Chondrocyte (in vitro differentiated cells): ENCODE measurements at regions not wholly inside any gene's neighbourhood (a gene's known extent, or its start where the extent isn't known, plus 50 kb on each side); places are given as distances from the start of the nearest gene placed in this dataset.

Experiments used
- DNase-seq: peaks from one replicate; pipeline ENCODE4 v3.0.0; 2021; ENCODE audit warnings: mixed read lengths, low spot score
- H3K27ac Mint-ChIP-seq: one replicate; pipeline ENCODE4 v1.8.0; 2021; ENCODE audit warnings: mild to moderate bottlenecking, moderate library complexity, mixed read lengths; ENCODE audit not compliant: unreplicated experiment
- H3K27me3 Mint-ChIP-seq: 2 replicates; pipeline ENCODE4 v1.8.0; 2021; ENCODE audit warnings: low read depth, mixed read lengths
- H3K36me3 Mint-ChIP-seq: 2 replicates; pipeline ENCODE4 v1.8.0; 2021; ENCODE audit warnings: low read depth, mixed read lengths
- H3K4me1 Mint-ChIP-seq: 2 replicates; pipeline ENCODE4 v1.8.0; 2021; ENCODE audit warnings: low read depth, mild to moderate bottlenecking, mixed read lengths
- H3K4me3 Mint-ChIP-seq: one replicate; pipeline ENCODE4 v1.8.0; 2021; ENCODE audit warnings: mild to moderate bottlenecking, moderate library complexity, mixed read lengths; ENCODE audit not compliant: unreplicated experiment
- H3K9me3 Mint-ChIP-seq: 2 replicates; pipeline ENCODE4 v1.8.0; 2021; ENCODE audit warnings: low read depth, mixed read lengths
- TF ChIP-seq, protein P1 (sequence below): fragments of 200-600 bp; sonication (generic); IDR thresholded peaks from 2 replicates; pipeline ENCODE4 v1.5.0; 2021; ENCODE audit warnings: antibody characterized with exemption, mild to moderate bottlenecking, moderate library complexity

- TF ChIP-seq, protein P1, sequence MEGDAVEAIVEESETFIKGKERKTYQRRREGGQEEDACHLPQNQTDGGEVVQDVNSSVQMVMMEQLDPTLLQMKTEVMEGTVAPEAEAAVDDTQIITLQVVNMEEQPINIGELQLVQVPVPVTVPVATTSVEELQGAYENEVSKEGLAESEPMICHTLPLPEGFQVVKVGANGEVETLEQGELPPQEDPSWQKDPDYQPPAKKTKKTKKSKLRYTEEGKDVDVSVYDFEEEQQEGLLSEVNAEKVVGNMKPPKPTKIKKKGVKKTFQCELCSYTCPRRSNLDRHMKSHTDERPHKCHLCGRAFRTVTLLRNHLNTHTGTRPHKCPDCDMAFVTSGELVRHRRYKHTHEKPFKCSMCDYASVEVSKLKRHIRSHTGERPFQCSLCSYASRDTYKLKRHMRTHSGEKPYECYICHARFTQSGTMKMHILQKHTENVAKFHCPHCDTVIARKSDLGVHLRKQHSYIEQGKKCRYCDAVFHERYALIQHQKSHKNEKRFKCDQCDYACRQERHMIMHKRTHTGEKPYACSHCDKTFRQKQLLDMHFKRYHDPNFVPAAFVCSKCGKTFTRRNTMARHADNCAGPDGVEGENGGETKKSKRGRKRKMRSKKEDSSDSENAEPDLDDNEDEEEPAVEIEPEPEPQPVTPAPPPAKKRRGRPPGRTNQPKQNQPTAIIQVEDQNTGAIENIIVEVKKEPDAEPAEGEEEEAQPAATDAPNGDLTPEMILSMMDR: no peak
- H3K9me3 Mint-ChIP-seq: peaks cover 7% of the 10 kb centered on the region
- no peak for DNase-seq
These were observed 346.4 kb upstream of the TMEM229A start for GRCh38 chr7:124379296-124379695.

DNA sequence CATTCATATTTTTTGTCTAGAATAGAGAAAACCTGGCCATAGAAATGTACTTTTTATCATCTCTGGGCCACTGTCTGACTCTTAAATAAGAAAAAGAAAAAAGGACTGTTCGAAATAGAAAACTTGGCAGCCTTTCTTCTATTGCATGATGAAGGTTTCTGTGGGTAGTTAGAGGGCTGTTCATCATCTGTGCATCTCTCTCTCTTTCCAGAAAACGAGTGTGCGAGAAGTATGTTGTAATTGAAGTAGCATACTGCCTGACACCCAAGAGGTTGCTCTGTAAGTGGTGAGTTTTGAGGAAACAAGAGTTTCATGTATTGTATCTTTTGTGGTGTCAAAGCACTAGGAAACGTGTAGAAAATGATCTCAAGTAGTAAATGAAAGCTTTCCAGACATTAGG is 343.2 kb upstream of the TMEM229A start:
- TF ChIP-seq, protein P1: no peak

More at GRCh38 chr7:124379296-124379695, 346.4 kb upstream of the TMEM229A start:
- no peaks in the 10 kb centered on the region for H3K36me3 Mint-ChIP-seq
- no peak overlapping the region for H3K27ac Mint-ChIP-seq
- H3K27me3 Mint-ChIP-seq: no peaks in the 10 kb centered on the region
- no peaks in the 10 kb centered on the region for H3K4me1 Mint-ChIP-seq
- no peak overlapping the region for H3K4me3 Mint-ChIP-seq

DNA sequence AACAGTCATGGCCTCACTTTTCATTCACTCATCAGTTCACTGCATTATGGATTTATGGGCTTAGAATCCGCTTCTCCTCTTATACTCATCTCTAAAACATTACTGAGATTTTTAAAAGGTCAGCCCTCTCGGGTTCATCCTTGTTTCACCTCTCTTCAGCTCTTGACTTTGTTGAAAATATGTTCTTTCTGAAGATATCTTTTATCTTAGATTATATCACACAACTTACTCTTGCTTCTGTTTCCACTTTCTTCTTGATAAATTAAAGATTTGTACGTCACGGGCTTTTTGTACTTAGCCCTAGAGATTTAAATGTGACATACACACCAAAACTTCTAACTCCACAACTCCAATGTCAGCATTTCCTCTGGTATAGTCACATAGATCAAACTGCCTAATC is 342.5 kb upstream of the TMEM229A start:
- Mint-ChIP-seq H3K27ac (no peak overlapping the region), H3K36me3 (no peaks in the 10 kb centered on the region), H3K9me3 (no peaks in the 10 kb centered on the region), H3K4me3 (no peak overlapping the region), H3K4me1 (no peaks in the 10 kb centered on the region), H3K27me3 (no peaks in the 10 kb centered on the region)
- no peak for DNase-seq
- TF ChIP-seq, protein P1: no peak

More for the DNA sequence above, 343.2 kb upstream of the TMEM229A start:
- no peak for DNase-seq
- no peaks in the 10 kb centered on the region for H3K27me3 Mint-ChIP-seq
- no peaks in the 10 kb centered on the region for H3K36me3 Mint-ChIP-seq
- H3K9me3 Mint-ChIP-seq: no peaks in the 10 kb centered on the region
- no peak overlapping the region for H3K4me3 Mint-ChIP-seq
- no peaks in the 10 kb centered on the region for H3K4me1 Mint-ChIP-seq
- no peak overlapping the region for H3K27ac Mint-ChIP-seq

- no peaks in the 10 kb centered on the region for H3K4me1 Mint-ChIP-seq
- TF ChIP-seq, protein P1: no peak
- no peak overlapping the region for H3K4me3 Mint-ChIP-seq
- no peaks in the 10 kb centered on the region for H3K27me3 Mint-ChIP-seq
- H3K36me3 Mint-ChIP-seq: peaks cover 2% of the 10 kb centered on the region
- H3K9me3 Mint-ChIP-seq: peaks cover 7% of the 10 kb centered on the region
- no peak for DNase-seq
- no peak overlapping the region for H3K27ac Mint-ChIP-seq
These were observed 336.4 kb upstream of the TMEM229A start for GRCh38 chr7:124369310-124369709.

DNA sequence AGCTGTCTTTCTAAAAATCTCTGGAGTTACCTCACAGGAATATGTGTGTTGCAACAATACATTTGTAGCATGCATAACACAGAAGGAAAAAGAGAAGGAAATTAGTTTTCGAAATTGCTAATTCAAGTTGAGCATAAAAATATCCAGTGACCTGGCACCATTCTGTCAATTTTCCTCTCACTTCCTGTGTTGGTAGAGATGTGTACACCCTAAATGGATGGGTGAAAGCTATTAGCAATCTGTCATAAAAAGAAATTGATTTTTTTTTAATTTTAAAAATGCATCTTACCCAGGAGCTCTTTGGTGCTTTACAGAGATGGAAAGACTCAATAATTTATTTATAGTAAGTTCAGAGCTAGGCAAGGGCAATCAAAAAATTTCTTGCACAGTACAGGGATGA is 333.3 kb upstream of the TMEM229A start:
- H3K27ac Mint-ChIP-seq: no peak overlapping the region
- TF ChIP-seq, protein P1: no peak
- H3K9me3 Mint-ChIP-seq: peaks cover 23% of the 10 kb centered on the region
- no peaks in the 10 kb centered on the region for H3K4me1 Mint-ChIP-seq
- no peak for DNase-seq
- no peak overlapping the region for H3K4me3 Mint-ChIP-seq
- H3K27me3 Mint-ChIP-seq: no peaks in the 10 kb centered on the region
- H3K36me3 Mint-ChIP-seq: peaks cover 2% of the 10 kb centered on the region
